ENCODE measurements at regions not wholly inside any gene's neighbourhood (a gene's known extent, or its start where the extent isn't known, plus 50 kb on each side); places are given as distances from the start of the nearest gene placed in this dataset.

- TF ChIP-seq MTF1 (CRISPR knock-in tag; IDR thresholded peaks at IDR 0.05): no peak
- peak; percentile 97 for TF ChIP-seq HNRNPL (IDR thresholded peaks at IDR 0.05; ENCODE audit: low read depth, low read length)
- TF ChIP-seq ATF7-NPFF (CRISPR knock-in tag; IDR thresholded peaks at IDR 0.05; ENCODE audit: low read depth): peak; percentile 78
- peak; percentile 87 for TF ChIP-seq ZNF563 (CRISPR knock-in tag; IDR thresholded peaks at IDR 0.05)
- peak; percentile 99 for TF ChIP-seq ZSCAN21 (CRISPR knock-in tag; IDR thresholded peaks at IDR 0.05; ENCODE audit: borderline replicate concordance)
- TF ChIP-seq HNF1B (CRISPR knock-in tag; IDR thresholded peaks at IDR 0.05): peak; percentile 98
- TF ChIP-seq ZNF263 (CRISPR knock-in tag; IDR thresholded peaks at IDR 0.05): peak; percentile 74
- no peak for TF ChIP-seq ZNF720 (CRISPR knock-in tag; IDR thresholded peaks at IDR 0.05)
- 0 out of 2 replicates have a peak, but pooled peaks have one; percentile 73 for TF ChIP-seq CREBL2 (CRISPR knock-in tag; IDR thresholded peaks at IDR 0.05; ENCODE audit: borderline replicate concordance)
- peak; percentile 91 for TF ChIP-seq MIER2 (CRISPR knock-in tag; IDR thresholded peaks at IDR 0.05)
- TF ChIP-seq GABPB1 (CRISPR knock-in tag; IDR thresholded peaks at IDR 0.05): peak; percentile 86
- TF ChIP-seq MXI1 (IDR thresholded peaks at IDR 0.05; ENCODE audit: borderline replicate concordance, low read depth, low read length): peak; percentile 88; the same call in 2 of the 3 replicates
- peak; percentile 95 for TF ChIP-seq SPEN (CRISPR knock-in tag; IDR thresholded peaks at IDR 0.05; ENCODE audit: low read depth)
- TF ChIP-seq ZNF143 (CRISPR knock-in tag; IDR thresholded peaks at IDR 0.05): peak; percentile 62; the same call in 1 of the 2 replicates
- no peak for TF ChIP-seq NCOA5 (CRISPR knock-in tag; IDR thresholded peaks at IDR 0.05)
- TF ChIP-seq, protein P1, sequence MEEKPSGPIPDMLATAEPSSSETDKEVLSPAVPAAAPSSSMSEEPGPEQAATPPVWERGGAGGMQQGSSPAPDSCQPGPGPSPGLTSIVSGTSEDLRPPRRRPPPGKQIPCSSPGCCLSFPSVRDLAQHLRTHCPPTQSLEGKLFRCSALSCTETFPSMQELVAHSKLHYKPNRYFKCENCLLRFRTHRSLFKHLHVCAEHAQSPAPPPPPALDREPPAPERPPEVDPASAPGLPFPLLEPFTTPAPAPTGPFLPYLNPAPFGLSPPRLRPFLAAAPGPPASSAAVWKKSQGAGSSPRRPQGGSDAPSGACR (CRISPR knock-in tag; IDR thresholded peaks at IDR 0.05): peak; percentile 100
- TF ChIP-seq ZNF772 (CRISPR knock-in tag; IDR thresholded peaks at IDR 0.05): peak; percentile 99
- TF ChIP-seq, protein P2, sequence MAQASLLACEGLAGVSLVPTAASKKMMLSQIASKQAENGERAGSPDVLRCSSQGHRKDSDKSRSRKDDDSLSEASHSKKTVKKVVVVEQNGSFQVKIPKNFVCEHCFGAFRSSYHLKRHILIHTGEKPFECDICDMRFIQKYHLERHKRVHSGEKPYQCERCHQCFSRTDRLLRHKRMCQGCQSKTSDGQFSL (CRISPR knock-in tag; IDR thresholded peaks at IDR 0.05): peak; percentile 98
- TF ChIP-seq, protein P3, sequence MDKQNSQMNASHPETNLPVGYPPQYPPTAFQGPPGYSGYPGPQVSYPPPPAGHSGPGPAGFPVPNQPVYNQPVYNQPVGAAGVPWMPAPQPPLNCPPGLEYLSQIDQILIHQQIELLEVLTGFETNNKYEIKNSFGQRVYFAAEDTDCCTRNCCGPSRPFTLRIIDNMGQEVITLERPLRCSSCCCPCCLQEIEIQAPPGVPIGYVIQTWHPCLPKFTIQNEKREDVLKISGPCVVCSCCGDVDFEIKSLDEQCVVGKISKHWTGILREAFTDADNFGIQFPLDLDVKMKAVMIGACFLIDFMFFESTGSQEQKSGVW (CRISPR knock-in tag; IDR thresholded peaks at IDR 0.05; ENCODE audit: borderline replicate concordance): no peak
- TF ChIP-seq GATAD2A (CRISPR knock-in tag; IDR thresholded peaks at IDR 0.05): peak; percentile 100
- TF ChIP-seq MLLT10 (CRISPR knock-in tag; IDR thresholded peaks at IDR 0.05): no peak
- TF ChIP-seq, protein P4, sequence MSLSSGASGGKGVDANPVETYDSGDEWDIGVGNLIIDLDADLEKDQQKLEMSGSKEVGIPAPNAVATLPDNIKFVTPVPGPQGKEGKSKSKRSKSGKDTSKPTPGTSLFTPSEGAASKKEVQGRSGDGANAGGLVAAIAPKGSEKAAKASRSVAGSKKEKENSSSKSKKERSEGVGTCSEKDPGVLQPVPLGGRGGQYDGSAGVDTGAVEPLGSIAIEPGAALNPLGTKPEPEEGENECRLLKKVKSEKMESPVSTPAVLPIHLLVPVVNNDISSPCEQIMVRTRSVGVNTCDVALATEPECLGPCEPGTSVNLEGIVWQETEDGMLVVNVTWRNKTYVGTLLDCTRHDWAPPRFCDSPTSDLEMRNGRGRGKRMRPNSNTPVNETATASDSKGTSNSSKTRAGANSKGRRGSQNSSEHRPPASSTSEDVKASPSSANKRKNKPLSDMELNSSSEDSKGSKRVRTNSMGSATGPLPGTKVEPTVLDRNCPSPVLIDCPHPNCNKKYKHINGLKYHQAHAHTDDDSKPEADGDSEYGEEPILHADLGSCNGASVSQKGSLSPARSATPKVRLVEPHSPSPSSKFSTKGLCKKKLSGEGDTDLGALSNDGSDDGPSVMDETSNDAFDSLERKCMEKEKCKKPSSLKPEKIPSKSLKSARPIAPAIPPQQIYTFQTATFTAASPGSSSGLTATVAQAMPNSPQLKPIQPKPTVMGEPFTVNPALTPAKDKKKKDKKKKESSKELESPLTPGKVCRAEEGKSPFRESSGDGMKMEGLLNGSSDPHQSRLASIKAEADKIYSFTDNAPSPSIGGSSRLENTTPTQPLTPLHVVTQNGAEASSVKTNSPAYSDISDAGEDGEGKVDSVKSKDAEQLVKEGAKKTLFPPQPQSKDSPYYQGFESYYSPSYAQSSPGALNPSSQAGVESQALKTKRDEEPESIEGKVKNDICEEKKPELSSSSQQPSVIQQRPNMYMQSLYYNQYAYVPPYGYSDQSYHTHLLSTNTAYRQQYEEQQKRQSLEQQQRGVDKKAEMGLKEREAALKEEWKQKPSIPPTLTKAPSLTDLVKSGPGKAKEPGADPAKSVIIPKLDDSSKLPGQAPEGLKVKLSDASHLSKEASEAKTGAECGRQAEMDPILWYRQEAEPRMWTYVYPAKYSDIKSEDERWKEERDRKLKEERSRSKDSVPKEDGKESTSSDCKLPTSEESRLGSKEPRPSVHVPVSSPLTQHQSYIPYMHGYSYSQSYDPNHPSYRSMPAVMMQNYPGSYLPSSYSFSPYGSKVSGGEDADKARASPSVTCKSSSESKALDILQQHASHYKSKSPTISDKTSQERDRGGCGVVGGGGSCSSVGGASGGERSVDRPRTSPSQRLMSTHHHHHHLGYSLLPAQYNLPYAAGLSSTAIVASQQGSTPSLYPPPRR (CRISPR knock-in tag; IDR thresholded peaks at IDR 0.05; ENCODE audit: borderline replicate concordance): peak; percentile 98
These were observed 104.9 kb downstream of the SNX5 start (continued) for GRCh38 chr20:17863577-17864292.

Measured in HepG2 (cell line).